ENCODE measurements at regions not wholly inside any gene's neighbourhood (a gene's known extent, or its start where the extent isn't known, plus 50 kb on each side); places are given as distances from the start of the nearest gene placed in this dataset.
A peak's percentile ranks its signal among the peaks of the same experiment; 100 is the strongest.

DNA sequence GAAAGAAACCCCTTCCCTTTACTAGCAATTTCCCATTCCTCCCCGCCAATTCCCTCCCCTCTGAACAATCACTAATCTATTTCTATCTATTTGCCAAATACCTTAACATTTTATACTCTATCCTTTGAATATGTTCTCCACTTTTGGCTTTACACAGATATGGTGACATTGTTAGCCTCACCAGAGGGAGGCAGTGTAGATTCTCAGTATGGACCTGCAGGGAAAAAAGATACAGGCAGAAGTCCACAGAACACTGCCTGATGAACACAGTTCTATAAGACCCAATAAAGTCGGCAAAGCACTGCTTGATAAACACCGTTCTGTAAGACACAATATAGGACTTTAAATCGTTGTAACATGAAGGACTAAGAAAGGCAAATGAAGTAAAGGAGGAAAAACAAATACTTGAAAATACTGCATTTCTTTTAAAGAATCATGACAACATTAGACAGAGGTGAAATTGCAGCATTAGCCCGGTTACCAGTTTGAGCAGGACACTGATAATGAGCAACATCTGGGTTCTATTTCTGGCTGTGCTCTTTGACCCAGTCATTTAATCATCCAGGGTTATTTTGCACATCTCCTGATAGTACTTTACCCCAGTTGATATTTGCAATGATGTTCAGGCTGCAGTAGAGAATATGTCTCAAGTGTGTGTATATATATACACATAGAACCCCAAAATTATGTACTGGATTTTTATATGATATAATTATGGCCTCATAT lies 296.8 kb downstream of the UTRN start:
- DNase-seq, result peak; percentile 31

DNA sequence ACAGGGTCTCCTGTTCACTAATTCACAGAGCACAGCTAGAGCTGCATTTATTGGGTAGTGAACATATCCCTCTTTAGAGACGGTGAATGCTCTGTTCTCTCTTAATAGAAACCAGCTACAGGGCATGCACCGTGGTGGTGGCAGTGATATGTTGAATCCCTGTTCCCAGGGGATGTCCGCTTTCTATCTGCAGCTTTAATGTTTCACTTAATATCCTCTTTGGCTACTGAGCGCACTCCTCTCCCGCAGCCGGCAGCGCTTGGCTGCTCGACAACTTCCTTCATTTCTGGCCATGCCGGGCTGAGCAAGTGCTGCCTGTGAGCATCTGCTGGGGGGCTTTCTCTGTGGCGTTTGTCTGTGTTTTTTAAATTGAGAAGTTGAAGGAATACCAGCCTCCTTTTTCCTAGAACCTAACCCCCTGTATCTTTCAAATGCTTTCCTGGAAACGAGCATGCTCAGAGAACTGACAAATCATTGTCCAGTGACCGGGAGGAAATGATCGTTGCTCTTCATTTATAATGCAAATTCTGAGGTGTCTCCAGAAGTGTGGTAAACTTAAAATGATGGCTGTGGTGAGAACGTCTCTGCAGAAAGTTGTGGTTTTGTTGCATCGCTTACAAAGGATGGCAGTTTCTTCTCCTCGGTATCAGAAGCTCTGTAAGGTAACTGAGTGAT lies 297.9 kb downstream of the UTRN start:
- peak; percentile 26 for DNase-seq

DNA sequence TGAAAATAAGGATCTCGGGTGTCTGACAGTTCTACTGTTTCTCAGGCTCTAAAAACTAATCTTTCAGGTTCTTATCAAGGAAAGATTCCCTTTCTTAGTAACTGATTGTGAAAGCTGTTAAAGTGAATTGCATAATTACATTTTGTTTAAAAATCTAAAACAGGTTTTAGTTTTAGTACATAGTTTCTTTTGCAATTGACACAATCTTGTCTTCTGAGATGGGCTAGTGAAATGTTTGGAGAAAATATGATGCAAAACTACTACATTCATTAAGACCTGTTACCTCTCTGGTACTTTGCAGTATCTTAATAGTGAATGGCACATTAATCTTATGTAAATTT lies 298.4 kb downstream of the UTRN start:
- DNase-seq, result no peak

DNA sequence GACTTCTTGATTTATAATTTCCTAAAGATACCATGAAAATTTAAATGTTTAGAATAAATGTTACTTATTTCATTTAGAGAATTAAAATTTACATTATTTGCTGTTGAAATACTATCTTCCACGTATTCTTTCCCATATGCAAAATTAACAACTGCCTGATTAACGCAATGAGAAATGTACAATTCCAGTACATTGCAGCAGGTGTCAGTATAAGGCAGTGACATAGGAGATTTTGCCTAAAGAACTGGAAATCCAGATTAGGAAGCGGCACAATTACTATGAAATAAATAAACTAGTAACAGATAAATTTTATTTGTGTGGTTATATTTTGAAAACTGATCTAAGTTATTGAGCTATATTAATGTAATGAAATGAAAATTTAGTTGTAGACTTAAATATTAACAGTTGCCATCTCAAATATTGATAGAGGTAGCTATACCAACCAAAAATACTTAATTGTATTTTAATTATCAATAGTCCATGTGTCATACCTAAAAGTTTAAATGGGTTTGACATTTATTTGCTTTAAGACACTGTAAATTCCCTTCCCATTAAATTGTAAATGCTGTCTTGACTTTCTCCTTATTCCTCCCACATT lies 300.2 kb downstream of the UTRN start:
- peak; percentile 53 for DNase-seq

DNA sequence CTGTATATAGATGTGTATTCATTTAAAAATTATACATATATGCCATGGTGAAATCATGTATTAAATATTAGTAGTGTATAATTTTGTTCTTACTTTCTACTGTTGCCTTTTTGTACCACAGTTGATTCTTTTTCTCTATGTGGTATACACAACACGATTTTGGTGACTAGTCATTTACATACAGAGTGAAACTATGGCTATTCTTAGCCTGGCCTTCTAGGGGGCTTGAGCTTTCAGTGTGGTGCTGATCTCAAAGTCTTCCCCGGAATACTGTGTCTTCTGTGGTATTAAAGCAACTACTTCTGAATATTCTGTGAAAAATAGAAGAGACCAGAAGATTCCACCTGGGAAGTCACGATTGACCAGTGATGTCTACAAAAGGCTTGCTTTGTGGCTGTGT lies 301.9 kb downstream of the UTRN start:
- DNase-seq, result no peak

DNA sequence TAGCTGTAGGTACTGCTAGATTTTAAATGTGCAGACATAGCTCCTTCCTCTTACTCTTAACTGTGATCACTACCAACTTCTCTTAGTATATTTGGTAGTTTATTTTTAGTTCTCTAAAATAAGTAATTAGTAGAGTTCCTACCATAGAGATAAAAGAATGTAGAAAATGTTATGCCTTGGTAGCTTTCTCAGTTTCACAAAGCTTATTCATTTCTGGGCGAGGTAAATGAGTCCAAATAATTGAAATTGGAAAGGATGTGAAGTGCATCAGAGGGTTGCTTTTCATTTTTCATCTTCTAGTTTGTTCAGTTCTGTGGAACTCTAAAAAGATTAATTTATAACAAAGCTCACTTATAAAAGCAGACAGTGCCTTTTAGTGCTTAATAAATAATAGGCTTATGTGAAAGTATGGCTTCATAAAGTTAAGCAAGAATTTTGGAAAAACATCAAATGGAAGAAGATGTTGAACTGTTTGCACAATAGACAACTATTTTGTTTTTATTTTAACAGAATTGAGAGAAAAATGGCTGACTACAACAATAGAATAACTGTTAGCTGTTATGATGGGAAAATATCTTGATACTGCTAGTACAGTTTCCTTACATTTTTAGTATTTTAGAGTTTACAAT lies 303.7 kb downstream of the UTRN start:
- no peak for DNase-seq

DNA sequence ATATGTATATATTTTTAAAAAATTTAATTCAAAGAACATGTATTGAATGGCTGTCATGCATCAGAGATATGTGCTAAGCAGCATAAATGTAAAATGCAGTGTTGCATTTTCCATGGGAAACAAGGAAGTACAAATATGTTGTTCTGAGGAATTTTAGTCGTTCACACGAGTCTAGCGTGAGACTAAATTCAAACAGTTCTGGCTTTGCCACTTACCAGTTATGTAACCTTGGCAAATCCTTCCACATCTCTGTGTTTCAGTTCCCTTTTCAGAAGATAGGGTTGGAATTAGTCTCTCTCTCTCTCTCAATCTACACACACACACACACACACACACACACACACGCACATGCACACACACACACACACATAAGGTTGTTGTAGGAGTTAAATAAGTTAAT lies 305.4 kb downstream of the UTRN start:
- no peak for DNase-seq

DNA sequence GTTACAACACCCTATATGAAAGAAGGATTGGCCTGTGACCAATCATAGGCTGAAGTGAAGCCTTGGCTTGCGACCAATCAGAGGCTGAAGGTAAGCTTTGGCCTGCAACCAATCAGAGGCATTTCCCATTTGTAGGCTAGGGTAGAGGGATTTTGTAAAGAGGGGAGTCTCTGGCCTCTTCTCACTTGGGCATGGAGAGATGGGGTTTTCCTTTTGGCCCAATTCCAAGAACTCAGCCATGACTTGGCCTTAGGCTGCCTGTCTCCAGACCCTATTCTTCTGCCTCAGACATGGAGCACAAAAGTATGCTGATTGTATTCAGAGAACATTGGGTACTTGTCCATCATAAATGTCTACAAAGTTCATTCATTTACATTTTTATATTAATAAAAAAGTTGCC lies 308.3 kb downstream of the UTRN start:
- no peak for DNase-seq

DNA sequence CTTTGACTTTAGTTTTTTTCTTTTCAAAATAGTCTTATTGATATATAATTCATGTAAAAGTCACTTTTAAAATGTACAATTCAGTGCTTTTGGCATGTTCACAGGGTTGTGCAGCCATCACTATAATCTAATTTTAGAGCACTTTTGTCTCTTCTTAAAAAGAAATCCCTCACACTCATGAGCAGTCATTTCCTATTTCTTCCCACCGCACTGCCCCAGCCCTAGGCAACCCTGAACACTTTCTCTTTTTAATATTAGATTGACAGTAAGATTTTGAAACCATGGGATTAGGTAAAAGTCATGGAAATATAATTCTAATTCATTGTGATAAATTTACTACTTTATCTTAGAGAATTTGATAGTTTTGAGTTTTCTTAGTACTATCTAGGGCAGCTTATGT lies 309.4 kb downstream of the UTRN start:
- no peak for DNase-seq

DNA sequence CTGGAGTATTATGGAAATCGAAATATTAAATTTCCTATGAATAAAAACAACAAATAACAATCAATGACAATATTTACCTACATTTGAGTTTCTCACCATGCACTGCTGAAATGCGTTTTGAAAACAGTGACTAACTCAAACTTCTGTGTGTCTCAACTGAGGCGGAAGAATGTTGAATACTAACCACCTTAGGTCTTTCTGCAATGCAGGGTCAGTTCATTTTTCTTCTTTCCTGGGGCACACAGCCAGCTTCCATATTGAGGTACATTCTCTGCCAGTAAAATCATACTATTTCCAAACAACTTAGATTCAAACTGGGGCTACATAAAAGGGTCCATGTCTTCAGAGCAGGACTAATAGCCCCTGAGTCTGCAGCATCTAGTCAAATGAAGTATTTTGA lies 310.1 kb downstream of the UTRN start:
- DNase-seq, result no peak

DNA sequence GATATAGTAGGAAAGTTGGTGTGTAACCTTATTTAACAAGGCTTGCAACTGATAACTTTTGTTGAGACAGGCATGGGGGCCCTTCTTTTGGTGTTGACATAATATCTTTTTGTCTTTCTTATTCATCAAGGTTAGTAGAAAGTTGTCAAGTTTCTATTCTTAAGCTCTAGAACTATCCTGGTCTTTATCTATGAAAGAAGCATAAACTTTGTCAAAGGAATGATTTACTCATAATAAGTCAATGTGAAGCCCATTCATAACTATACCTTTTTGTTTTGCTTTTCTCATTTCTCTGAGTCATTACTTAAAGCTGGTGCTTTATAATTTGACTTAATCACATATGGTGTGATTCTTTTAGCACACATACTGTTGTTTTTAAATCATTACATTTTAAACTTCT lies 312.4 kb downstream of the UTRN start:
- DNase-seq, result no peak

DNA sequence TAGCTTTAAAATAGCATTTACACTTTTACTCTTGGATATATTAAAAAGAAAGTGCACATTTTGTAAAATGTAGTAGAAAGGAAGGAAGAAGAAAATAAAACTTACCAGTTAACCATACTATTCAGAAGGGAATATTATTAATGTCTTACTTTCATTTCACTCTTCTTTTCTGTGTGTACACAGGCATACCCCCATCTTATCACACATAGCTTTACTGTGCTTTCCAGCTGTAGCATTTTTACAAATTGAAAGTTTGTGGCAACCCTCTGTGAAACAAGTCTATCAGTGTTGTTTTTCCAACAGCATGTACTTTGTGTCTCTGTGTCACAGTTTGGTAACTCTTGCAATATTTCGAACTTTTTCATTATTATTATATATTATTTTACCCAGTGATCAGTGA lies 314.5 kb downstream of the UTRN start:
- DNase-seq, result no peak

DNA sequence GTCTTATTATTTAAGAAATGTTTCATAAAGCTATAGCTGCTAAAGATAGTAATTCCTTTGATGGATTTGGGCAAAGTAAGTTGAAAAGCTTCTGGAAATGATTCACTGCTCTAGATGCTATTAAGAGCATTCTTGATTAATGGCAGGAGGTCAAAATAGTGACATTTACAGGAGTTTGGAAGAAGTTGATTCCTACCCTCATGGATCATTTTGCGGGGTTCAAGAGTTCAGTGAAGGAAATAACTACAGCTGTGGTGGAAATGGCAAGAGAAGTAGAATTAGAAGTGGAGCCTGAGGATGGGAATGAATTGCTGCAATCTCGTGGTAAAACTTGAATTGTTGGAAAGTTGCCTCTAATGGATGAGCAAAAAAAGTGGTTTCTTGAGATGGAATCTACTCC lies 316.1 kb downstream of the UTRN start:
- no peak for DNase-seq

DNA sequence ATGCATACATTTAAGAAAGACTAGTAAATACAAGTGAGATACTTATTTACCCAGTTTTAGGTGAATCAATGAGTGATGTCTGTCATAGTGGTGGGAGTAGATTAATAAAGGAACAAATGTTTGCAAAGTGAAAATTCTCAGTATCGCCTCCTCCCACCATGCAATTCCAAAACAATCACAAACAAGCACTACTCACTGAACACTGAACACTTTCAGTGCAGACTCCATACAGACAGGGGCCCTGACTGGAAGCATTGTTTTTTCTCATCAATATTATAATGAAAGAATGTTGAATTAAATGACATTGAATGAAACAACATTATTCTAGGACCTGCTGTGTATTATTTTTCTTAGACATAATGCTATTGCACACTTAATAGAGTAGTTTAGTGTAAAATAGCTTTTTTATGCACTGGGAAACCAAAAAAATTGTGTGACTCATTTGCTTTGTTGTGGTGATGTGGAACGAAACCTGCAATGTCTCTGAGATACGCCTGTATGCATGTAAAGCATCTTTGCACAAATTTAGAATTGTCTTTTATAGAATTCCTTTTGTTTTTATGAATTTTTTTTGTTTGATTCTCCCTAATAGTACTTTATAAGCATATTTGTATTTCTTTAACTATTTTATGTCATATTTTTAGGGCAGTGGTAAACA lies 317.5 kb downstream of the UTRN start:
- no peak for DNase-seq

DNA sequence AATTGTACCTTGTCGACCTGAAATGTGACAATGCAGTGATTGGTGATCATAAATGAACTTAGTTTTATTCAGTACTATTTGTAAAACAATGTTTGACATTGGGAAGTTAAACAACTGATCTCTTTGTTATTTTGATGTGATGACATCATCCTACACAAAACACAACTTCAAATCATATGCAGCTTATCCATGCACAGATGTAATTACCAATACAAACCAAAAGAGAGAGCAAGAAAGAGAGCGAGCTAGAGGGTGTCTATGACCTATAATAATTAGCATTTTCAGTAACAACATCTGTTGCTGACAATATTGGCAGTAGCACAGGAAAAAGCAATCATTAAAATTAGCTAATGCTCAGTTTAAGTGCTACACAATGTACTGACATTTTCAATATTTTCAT lies 320.9 kb downstream of the UTRN start:
- no peak for DNase-seq

DNA sequence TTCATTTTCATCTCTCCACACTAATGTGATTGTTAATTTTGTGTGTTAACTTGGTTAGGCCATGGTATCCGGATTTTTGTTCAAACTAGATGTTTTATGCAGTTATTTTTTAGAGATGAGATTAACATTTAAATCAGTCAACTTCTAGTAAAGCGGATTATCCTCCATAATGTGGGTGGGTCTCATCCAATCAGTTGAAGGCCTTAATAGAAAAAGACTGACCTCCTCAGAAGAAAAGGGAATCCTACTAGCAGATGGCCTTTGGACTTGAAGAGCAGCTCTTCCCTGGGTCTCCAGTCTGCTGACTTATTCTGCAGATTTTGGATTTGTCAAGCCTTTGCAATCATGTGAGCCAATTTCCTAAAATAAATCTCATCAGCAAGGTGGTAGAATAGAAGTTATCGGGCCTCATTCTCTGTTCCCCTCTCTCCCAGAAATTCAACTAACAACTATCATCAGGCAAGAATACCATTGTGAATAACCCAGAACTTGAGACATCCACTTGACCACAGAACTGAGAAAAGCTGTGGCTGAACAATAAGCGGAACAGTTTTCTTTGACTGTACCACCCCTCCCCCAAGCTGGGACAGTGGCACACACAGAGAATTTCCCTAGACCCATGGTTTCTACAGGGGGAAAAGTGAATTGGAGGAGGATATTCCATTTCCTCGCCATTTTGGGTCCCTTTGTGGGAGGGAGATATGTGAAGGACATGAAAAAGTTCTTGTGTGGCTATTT lies 323.0 kb downstream of the UTRN start:
- no peak for DNase-seq

DNA sequence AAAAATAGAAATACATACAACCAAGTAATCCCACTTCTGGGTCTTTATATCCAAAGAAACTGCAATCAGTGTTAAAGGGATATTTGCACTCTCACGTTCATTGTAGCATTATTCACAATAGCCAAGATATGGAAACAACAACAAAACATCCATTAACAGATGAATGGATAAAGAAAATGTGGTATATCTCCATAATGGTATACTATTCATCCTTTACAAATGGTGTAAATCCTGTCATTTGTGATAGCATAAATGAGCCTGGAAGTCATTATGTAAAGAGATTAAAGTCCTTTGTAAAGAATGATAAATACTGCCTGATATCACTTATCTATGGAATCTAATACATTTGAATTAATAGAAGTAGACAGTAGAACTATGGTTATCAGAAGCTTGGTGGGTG lies 327.7 kb downstream of the UTRN start:
- no peak for DNase-seq

DNA sequence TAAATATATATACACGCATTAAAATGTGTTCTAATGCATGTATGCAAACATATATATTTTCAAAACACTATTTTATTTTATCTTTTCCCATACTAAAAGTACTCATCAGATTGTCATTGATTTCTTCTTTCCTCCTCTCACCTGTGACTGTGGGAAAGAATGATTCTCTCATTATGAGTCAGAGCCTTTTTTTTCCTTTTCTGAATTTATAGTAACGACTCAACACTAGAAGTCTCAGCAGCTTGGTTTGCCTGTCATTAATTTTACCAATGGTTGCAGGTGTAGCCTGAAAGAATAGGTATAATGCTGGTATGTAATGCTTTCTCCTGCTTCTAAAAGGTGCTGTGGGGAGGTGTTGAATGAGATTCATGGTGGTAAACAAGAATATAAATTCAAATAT lies 328.7 kb downstream of the UTRN start:
- no peak for DNase-seq

DNA sequence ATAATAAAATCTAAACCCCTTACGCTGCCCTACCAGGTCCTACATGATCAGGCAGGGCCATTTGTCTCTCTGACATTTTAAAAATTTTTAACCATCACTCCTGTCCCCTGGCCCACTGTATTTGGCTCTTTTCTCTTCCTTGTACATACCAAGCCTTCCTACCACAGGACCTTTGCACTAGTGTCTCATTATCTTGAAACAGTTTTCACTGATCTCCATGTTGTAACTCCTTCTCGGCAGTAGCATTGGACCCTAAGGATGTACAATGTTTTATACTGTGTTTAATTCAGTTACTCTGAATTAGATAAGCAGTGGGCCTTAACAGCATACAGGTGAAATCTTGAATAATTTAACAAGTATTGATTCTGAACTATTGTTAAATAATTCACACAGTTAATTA lies 330.7 kb downstream of the UTRN start:
- DNase-seq, result no peak

DNA sequence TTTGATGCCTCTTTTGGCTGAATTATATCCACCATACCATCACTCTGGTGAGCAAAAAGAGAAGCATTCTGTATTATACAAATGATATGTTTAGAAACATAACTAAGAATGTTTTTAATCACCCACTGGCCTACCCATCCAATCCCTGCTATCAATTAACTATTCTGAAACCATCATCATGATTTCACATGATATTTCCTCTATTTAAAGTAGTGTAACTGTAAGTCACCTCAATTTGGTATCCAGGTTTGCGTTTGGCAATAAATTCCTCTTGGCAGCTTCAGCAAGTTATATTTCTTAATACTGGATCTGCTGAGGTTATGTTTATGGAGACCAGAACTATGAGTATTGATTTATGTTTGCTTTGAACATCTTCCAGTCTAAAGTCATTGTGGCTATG lies 332.1 kb downstream of the UTRN start:
- DNase-seq, result no peak

DNA sequence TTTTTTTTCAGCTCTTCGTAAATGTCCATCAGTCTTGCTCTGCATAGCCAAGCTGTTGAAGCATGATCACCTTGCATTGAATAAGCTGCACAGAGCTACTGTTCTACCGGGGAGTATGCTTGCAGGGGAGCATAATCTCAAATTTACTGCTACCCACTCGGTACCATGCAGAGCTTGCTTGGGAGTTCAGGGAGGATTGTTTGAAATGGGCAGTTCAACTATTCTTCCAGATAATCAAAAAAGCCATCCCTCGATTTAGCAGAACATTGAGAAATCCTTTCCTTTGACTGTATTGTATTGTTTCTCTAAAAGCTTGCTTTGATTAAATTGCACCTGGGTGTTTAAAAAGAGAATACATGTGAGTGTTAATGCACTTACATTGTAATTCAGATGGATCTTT lies 332.6 kb downstream of the UTRN start:
- DNase-seq, result no peak

DNA sequence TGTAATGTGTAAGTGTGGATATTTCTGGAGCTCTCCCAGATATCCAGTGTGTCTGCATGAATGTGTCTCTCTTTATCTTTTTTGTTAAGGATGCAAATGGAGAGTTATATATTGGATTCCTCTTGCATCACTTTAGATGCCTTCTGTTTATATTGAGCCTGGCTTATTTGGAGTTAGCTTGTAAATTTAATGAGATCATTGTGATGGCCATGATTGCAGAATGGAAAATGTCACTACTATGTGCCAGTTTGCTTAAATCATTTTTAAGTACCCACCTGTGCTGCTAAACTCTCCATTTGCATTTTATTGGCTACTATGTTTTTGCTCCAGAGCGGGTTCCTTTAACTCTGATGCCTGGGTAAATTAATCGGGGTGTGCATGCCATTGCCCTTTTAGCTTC lies 334.8 kb downstream of the UTRN start:
- DNase-seq, result no peak

DNA sequence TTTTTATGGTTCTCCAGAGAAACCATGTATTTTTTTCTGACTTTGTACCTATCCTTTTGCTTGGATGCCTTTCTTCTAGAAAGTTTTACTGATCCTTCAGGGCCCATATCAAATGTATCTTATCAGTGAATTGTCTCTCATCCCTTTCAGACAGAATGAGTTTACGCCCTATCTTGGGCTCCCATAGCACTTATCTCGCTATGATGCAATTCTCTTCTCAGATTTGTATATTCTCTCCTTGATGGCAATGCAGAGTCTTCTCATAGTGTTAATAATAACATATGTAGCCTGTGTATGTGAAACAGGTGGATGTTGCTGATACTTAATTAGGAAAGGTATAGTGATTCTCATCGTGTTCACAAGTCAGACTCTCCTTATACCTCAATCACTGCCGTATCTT lies 336.2 kb downstream of the UTRN start:
- no peak for DNase-seq

All from fibroblast of skin of scalp (primary cell).